ENCODE measurements at regions not wholly inside any gene's neighbourhood (a gene's known extent, or its start where the extent isn't known, plus 50 kb on each side); places are given as distances from the start of the nearest gene placed in this dataset.

DNA sequence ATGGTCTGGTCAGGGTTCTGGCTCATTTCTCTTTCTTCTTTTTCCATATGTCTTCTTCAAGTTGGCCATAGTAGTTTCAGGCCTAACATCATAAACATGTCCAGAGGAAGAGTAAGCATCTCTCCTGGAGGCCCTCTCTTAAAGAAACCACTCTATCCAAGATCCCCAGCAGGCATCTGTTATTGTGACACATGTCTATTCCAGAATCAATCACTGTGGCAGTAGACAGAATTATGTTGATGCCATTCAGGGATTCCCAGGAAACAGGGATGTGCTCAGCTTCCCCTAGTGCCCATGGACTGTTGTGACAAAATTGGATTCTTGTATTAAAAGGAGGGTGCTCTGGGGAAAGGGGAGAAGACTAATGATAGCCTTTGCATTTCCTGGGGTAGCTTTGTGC lies 224.0 kb downstream of the HNRNPD start:
- Mint-ChIP-seq H3K4me1 (ENCODE audit: low read depth, unreplicated experiment) (no peaks in the 10 kb centered on the region), H3K27ac (ENCODE audit: unreplicated experiment) (no peak overlapping the region), H3K9me3 (ENCODE audit: unreplicated experiment) (peaks cover 1% of the 10 kb centered on the region), H3K27me3 (ENCODE audit: unreplicated experiment) (peaks cover 3% of the 10 kb centered on the region), H3K36me3 (ENCODE audit: unreplicated experiment) (peaks cover 11% of the 10 kb centered on the region), H3K4me3 (ENCODE audit: unreplicated experiment) (no peak overlapping the region)
- DNase-seq = no peak
- TF ChIP-seq, protein P1, sequence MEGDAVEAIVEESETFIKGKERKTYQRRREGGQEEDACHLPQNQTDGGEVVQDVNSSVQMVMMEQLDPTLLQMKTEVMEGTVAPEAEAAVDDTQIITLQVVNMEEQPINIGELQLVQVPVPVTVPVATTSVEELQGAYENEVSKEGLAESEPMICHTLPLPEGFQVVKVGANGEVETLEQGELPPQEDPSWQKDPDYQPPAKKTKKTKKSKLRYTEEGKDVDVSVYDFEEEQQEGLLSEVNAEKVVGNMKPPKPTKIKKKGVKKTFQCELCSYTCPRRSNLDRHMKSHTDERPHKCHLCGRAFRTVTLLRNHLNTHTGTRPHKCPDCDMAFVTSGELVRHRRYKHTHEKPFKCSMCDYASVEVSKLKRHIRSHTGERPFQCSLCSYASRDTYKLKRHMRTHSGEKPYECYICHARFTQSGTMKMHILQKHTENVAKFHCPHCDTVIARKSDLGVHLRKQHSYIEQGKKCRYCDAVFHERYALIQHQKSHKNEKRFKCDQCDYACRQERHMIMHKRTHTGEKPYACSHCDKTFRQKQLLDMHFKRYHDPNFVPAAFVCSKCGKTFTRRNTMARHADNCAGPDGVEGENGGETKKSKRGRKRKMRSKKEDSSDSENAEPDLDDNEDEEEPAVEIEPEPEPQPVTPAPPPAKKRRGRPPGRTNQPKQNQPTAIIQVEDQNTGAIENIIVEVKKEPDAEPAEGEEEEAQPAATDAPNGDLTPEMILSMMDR (IDR thresholded peaks at IDR 0.05; ENCODE audit: partially characterized antibody, unreplicated experiment) = no peak

DNA sequence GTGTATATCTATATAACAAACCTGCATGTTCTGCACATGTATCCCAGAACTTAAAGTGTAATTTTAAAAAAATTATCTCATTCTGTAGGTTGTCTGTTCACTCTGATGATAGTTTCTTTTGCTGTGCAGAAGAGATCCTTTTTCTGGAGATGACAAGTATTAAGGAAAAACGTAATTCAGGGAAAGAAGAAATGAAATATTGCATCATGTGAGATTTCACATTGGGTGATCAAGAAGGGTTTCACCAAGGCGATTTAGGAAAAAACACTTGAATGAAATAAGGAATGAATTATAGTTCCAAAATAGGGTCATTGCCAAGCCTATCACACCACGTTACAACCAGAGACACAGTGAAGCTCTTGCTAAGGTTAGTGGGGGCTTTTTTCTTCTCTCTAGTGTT lies 227.9 kb downstream of the HNRNPD start:
- TF ChIP-seq, protein P1 (IDR thresholded peaks at IDR 0.05; ENCODE audit: partially characterized antibody, unreplicated experiment) = no peak
- H3K9me3 Mint-ChIP-seq (ENCODE audit: unreplicated experiment) = peaks cover 1% of the 10 kb centered on the region
- peaks cover 14% of the 10 kb centered on the region for H3K4me1 Mint-ChIP-seq (ENCODE audit: low read depth, unreplicated experiment)
- no peaks in the 10 kb centered on the region for H3K36me3 Mint-ChIP-seq (ENCODE audit: unreplicated experiment)
- H3K27ac Mint-ChIP-seq (ENCODE audit: unreplicated experiment) = no peak overlapping the region
- no peak overlapping the region for H3K4me3 Mint-ChIP-seq (ENCODE audit: unreplicated experiment)
- no peak for DNase-seq
- no peaks in the 10 kb centered on the region for H3K27me3 Mint-ChIP-seq (ENCODE audit: unreplicated experiment)

- no peaks in the 10 kb centered on the region for H3K9me3 Mint-ChIP-seq (ENCODE audit: unreplicated experiment)
- no peak overlapping the region for H3K27ac Mint-ChIP-seq (ENCODE audit: unreplicated experiment)
- DNase-seq = no peak
- H3K4me3 Mint-ChIP-seq (ENCODE audit: unreplicated experiment) = no peak overlapping the region
- H3K4me1 Mint-ChIP-seq (ENCODE audit: low read depth, unreplicated experiment) = peaks cover 14% of the 10 kb centered on the region
- no peaks in the 10 kb centered on the region for H3K36me3 Mint-ChIP-seq (ENCODE audit: unreplicated experiment)
- TF ChIP-seq, protein P1 (IDR thresholded peaks at IDR 0.05; ENCODE audit: partially characterized antibody, unreplicated experiment) = no peak
- no peaks in the 10 kb centered on the region for H3K27me3 Mint-ChIP-seq (ENCODE audit: unreplicated experiment)
Observed at GRCh38 chr4:82140422-82140821, 233.4 kb downstream of the HNRNPD start.

DNA sequence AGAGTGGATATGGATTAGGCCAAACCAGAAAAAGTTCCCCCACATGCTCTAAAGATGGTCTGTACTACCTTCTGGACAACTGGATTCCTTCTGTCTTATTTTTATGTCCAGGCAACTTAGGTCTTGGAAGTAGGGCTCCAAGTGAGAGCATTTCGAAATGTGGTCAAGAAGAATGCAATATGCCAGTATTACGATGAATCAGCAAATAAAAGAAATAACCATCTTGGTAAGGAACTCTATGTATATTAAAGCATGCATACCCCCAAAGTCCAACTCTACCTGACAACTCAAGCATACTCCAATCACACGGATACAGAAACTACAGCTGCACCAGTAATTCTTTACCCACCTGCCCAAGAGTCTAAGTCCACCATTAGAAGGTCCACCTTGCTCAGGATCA lies 234.5 kb downstream of the HNRNPD start:
- no peaks in the 10 kb centered on the region for H3K9me3 Mint-ChIP-seq (ENCODE audit: unreplicated experiment)
- H3K36me3 Mint-ChIP-seq (ENCODE audit: unreplicated experiment) = no peaks in the 10 kb centered on the region
- TF ChIP-seq, protein P1 (IDR thresholded peaks at IDR 0.05; ENCODE audit: partially characterized antibody, unreplicated experiment) = no peak
- peaks cover 10% of the 10 kb centered on the region for H3K4me1 Mint-ChIP-seq (ENCODE audit: low read depth, unreplicated experiment)
- H3K27me3 Mint-ChIP-seq (ENCODE audit: unreplicated experiment) = no peaks in the 10 kb centered on the region
- no peak overlapping the region for H3K4me3 Mint-ChIP-seq (ENCODE audit: unreplicated experiment)
- no peak overlapping the region for H3K27ac Mint-ChIP-seq (ENCODE audit: unreplicated experiment)
- DNase-seq = no peak

- Mint-ChIP-seq H3K27me3 (ENCODE audit: unreplicated experiment) (no peaks in the 10 kb centered on the region), H3K4me1 (ENCODE audit: low read depth, unreplicated experiment) (peaks cover 2% of the 10 kb centered on the region), H3K4me3 (ENCODE audit: unreplicated experiment) (no peak overlapping the region), H3K9me3 (ENCODE audit: unreplicated experiment) (no peaks in the 10 kb centered on the region), H3K36me3 (ENCODE audit: unreplicated experiment) (no peaks in the 10 kb centered on the region), H3K27ac (ENCODE audit: unreplicated experiment) (no peak overlapping the region)
- no peak for DNase-seq
- TF ChIP-seq, protein P1 (IDR thresholded peaks at IDR 0.05; ENCODE audit: partially characterized antibody, unreplicated experiment) = no peak
Observed at GRCh38 chr4:82138374-82138773, 235.4 kb downstream of the HNRNPD start.
